Endothelial cell of umbilical vein (primary cell): ENCODE measurements at regions not wholly inside any gene's neighbourhood (a gene's known extent, or its start where the extent isn't known, plus 50 kb on each side); places are given as distances from the start of the nearest gene placed in this dataset.

ENCODE experiments used
- BruUV-seq: library from RNA; stranded (reverse); fragments of 400-500 nt; replicated peaks from 2 replicates; lab custom pipeline; 2021; lab: Mats Ljungman, UMichigan
- CTCF ChIA-PET: fragments of 300-600, 350-600 bp; sonication (Branson Sonifier 250); formaldehyde crosslinking; loops from one replicate; lab custom pipeline; 2021; ENCODE audit warnings: antibody characterized with exemption, inconsistent platforms; lab: Charles Lee
- POLR2A ChIA-PET: fragments of 300-600, 350-600 bp; sonication (Branson Sonifier 250); formaldehyde crosslinking; loops from one replicate; lab custom pipeline; 2021; ENCODE audit warnings: antibody characterized with exemption, inconsistent platforms; lab: Charles Lee
- DNase-seq: peaks from one replicate; pipeline ENCODE4 v3.0.0-alpha.2; 2011; ENCODE audit warnings: low read depth, low spot score
- FAIRE-seq: peaks from 2 replicates; lab custom pipeline; 2011; peaks lifted over from hg19 to GRCh38; lab: Jason Lieb, UNC
- H2AFZ ChIP-seq: 2 replicates; pipeline ENCODE4 v1.6.0; 2012; ENCODE audit warnings: low read depth, low read length, control low read depth, inconsistent platforms
- H3K27ac ChIP-seq: 2 replicates; pipeline ENCODE4 v1.5.1; 2011; ENCODE audit warnings: low read depth, mild to moderate bottlenecking, control low read depth, low read length, moderate library complexity; ENCODE audit not compliant: insufficient read depth
- H3K27me3 ChIP-seq, 2 experiments: 2 replicates each; pipeline versions ENCODE4 v1.6.0 to v1.6.1; 2011; ENCODE audit warnings: low read length in 2 of 2, mixed read lengths in 1 of 2; ENCODE audit not compliant: control insufficient read depth in 2 of 2, insufficient read depth in 2 of 2
- H3K36me3 ChIP-seq, 2 experiments: 2 replicates in 1 of 2; 3 replicates in 1 of 2; pipeline ENCODE4 v1.5.1; 2011; ENCODE audit warnings: low read length in 2 of 2, mild to moderate bottlenecking in 1 of 2, moderate library complexity in 1 of 2; ENCODE audit not compliant: control insufficient read depth in 2 of 2, insufficient read depth in 2 of 2; ENCODE audit errors: extremely low read depth in 1 of 2
- H3K4me1 ChIP-seq: 3 replicates; pipeline ENCODE4 v1.5.1; 2011; ENCODE audit warnings: mild to moderate bottlenecking, low read length; ENCODE audit not compliant: control insufficient read depth, insufficient read depth; ENCODE audit errors: extremely low read depth
- H3K4me2 ChIP-seq: 2 replicates; pipeline ENCODE4 v1.6.1; 2011; ENCODE audit warnings: low read length, control low read depth, mixed read lengths; ENCODE audit not compliant: insufficient read depth
- H3K4me3 ChIP-seq, 3 experiments: fragments of 200-600 bp in 1 of 3; sonication (generic), shearing (Covaris generic) in 1 of 3; replicated peaks in 1 of 3; 2 replicates each; pipeline ENCODE4 v1.5.1; 2011 to 2016; ENCODE audit warnings: control low read depth in 3 of 3, low read length in 3 of 3, mild to moderate bottlenecking in 2 of 3, inconsistent platforms in 1 of 3, low read depth in 1 of 3, moderate library complexity in 1 of 3; ENCODE audit not compliant: insufficient read depth in 1 of 3
- H3K79me2 ChIP-seq: 2 replicates; pipeline ENCODE4 v1.6.0; 2012; ENCODE audit warnings: low read length, inconsistent platforms; ENCODE audit not compliant: control insufficient read depth, insufficient read depth
- H3K9ac ChIP-seq: replicated peaks from 2 replicates; pipeline ENCODE3; 2011; ENCODE audit warnings: low read length, control low read depth; ENCODE audit not compliant: insufficient read depth; ENCODE audit errors: extremely low read depth
- H3K9me1 ChIP-seq: replicated peaks from 3 replicates; pipeline ENCODE4 v1.6.0; 2011; ENCODE audit warnings: mild to moderate bottlenecking, low read length; ENCODE audit not compliant: control insufficient read depth, insufficient read depth; ENCODE audit errors: extremely low read depth
- H3K9me3 ChIP-seq: replicated peaks from 2 replicates; pipeline ENCODE4 v1.5.1; 2012; ENCODE audit warnings: low read length, inconsistent platforms; ENCODE audit not compliant: control insufficient read depth, insufficient read depth
- H4K20me1 ChIP-seq: replicated peaks from 2 replicates; pipeline ENCODE3; 2011; ENCODE audit warnings: mild to moderate bottlenecking, low read length; ENCODE audit not compliant: control insufficient read depth, insufficient read depth; ENCODE audit errors: extremely low read depth
- EZH2 ChIP-seq: IDR thresholded peaks from 2 replicates; pipeline ENCODE4 v1.6.1; 2012; ENCODE audit warnings: borderline replicate concordance, low read depth, mild to moderate bottlenecking, moderate library complexity, low read length, inconsistent platforms; ENCODE audit not compliant: severe bottlenecking
- FOS ChIP-seq: IDR thresholded peaks from 2 replicates; pipeline ENCODE4 v1.6.1; 2011; ENCODE audit warnings: mild to moderate bottlenecking, low read length, moderate library complexity, borderline replicate concordance; ENCODE audit not compliant: insufficient read depth
- GATA2 ChIP-seq: IDR thresholded peaks from 2 replicates; pipeline ENCODE4 v1.7.0; 2011; ENCODE audit warnings: low read depth, mild to moderate bottlenecking, moderate library complexity, mixed read lengths, low read length; ENCODE audit not compliant: insufficient read length, insufficient read depth
- JUN ChIP-seq: IDR thresholded peaks from 2 replicates; pipeline ENCODE4 v1.6.1; 2011; ENCODE audit warnings: borderline replicate concordance, low read depth; ENCODE audit not compliant: insufficient read length, insufficient read depth
- MYC ChIP-seq: IDR thresholded peaks from one replicate; pipeline ENCODE4 v1.6.1; 2011; ENCODE audit warnings: mild to moderate bottlenecking, low read depth, low read length
- POLR2A ChIP-seq: IDR thresholded peaks from 2 replicates; pipeline ENCODE4 v1.6.1; 2012; ENCODE audit warnings: low read depth, mild to moderate bottlenecking, control low read depth, low read length
- POLR2AphosphoS5 ChIP-seq: IDR thresholded peaks from 2 replicates; pipeline ENCODE4 v1.6.1; 2012; ENCODE audit warnings: low read depth, mild to moderate bottlenecking, control low read depth, low read length, moderate library complexity; ENCODE audit not compliant: insufficient read depth
- dilution Hi-C: fragments of 300-500 bp; cut with MboI; formaldehyde crosslinking; loops from one replicate; pipeline ENCODE4 v1.15.0; 2019; ENCODE audit warnings: low sequenced_read_pairs; ENCODE audit not compliant: extremely low pct_ligation_motif_present
- intact Hi-C: fragments of 100-400 bp; cut with micrococcal nuclease; formaldehyde crosslinking; loops from one replicate; pipeline ENCODE4 v1.10.0; 2022
- TF ChIP-seq, protein P1 (sequence below), 2 donors: IDR thresholded peaks; 1 replicate in 1 of 2; 2 replicates in 1 of 2; pipeline ENCODE4 v1.5.1; 2011; ENCODE audit warnings: low read length in 2 of 2, mild to moderate bottlenecking in 2 of 2, moderate library complexity in 2 of 2, control low read depth in 1 of 2, inconsistent platforms in 1 of 2, low read depth in 1 of 2; ENCODE audit not compliant: insufficient read depth in 1 of 2; ENCODE audit errors: extremely low read depth in 1 of 2
- TF ChIP-seq, protein P2 (sequence below): IDR thresholded peaks from 2 replicates; pipeline ENCODE4 v1.6.1; 2011; ENCODE audit not compliant: insufficient read depth, insufficient read length

DNA sequence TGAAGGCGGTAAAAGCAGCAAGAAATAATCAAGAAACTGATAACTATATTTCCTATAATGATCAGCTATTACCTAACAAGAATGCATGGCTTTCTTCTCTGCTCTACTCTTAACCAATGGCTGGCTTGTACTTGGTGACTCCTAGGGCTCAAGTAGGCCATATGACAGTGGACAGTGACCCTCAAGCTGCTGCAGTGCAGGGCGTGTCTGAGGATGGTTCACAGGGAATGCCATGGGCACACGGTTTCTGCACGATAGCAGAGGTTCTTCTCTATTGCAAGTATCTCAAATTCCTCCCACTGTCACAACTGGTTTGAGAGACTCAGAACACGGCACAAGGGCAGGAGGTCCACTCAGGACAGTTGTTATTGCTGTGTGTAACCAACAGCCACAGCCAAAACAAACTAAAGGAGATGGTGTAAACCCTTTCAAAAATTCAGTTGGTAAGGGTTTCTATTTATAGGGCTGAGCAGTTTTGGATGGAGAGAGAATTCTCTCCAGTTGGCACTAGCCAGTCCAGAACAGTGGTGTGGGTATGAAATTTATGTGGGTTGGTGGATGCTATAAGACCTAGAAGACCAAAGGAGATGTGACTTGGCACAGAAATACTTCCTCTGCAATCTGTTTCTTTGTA is 103.2 kb upstream of the ST8SIA2 start:
- intact Hi-C loops: no loop called here
- TF ChIP-seq GATA2: no peak
- no peak for TF ChIP-seq FOS
- no peak for TF ChIP-seq JUN
- TF ChIP-seq MYC: no peak
- TF ChIP-seq, protein P1, sequence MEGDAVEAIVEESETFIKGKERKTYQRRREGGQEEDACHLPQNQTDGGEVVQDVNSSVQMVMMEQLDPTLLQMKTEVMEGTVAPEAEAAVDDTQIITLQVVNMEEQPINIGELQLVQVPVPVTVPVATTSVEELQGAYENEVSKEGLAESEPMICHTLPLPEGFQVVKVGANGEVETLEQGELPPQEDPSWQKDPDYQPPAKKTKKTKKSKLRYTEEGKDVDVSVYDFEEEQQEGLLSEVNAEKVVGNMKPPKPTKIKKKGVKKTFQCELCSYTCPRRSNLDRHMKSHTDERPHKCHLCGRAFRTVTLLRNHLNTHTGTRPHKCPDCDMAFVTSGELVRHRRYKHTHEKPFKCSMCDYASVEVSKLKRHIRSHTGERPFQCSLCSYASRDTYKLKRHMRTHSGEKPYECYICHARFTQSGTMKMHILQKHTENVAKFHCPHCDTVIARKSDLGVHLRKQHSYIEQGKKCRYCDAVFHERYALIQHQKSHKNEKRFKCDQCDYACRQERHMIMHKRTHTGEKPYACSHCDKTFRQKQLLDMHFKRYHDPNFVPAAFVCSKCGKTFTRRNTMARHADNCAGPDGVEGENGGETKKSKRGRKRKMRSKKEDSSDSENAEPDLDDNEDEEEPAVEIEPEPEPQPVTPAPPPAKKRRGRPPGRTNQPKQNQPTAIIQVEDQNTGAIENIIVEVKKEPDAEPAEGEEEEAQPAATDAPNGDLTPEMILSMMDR (IDR thresholded peaks at IDR 0.05; ENCODE audit: extremely low read depth in 1 of 2, insufficient read depth in 1 of 2, low read depth in 1 of 2, low read length in 2 of 2): no peak
- TF ChIP-seq POLR2A: no peak
- TF ChIP-seq, protein P2, sequence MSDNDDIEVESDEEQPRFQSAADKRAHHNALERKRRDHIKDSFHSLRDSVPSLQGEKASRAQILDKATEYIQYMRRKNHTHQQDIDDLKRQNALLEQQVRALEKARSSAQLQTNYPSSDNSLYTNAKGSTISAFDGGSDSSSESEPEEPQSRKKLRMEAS: no peak
- no peak for TF ChIP-seq EZH2
- TF ChIP-seq POLR2AphosphoS5: no peak
- dilution Hi-C loops: no loop called here
- ChIA-PET POLR2A (no interaction called here), CTCF (no interaction called here)
- no peaks in the 10 kb centered on the region for H3K79me2 ChIP-seq
- H3K27ac ChIP-seq: no peak overlapping the region
- no peaks in the 10 kb centered on the region for H3K9me3 ChIP-seq
- no peak overlapping the region for H3K4me3 ChIP-seq
- FAIRE-seq (no peak), DNase-seq (no peak)
- no TSS peak for BruUV-seq
- no peak overlapping the region for H3K4me2 ChIP-seq
- no peaks in the 10 kb centered on the region for H3K27me3 ChIP-seq
- no peaks in the 10 kb centered on the region for H3K4me1 ChIP-seq
- no peaks in the 10 kb centered on the region for H4K20me1 ChIP-seq
- no peak overlapping the region for H2AFZ ChIP-seq
- no peak overlapping the region for H3K9ac ChIP-seq
- H3K9me1 ChIP-seq: no peaks in the 10 kb centered on the region
- H3K36me3 ChIP-seq: no peaks in the 10 kb centered on the region
